Endothelial cell of umbilical vein (primary cell): ENCODE measurements at regions not wholly inside any gene's neighbourhood (a gene's known extent, or its start where the extent isn't known, plus 50 kb on each side); places are given as distances from the start of the nearest gene placed in this dataset.

Experiments used
- BruUV-seq: library from RNA; stranded (reverse); fragments of 400-500 nt; replicated peaks from 2 replicates; lab custom pipeline; 2021; lab: Mats Ljungman, UMichigan
- CTCF ChIA-PET: fragments of 300-600, 350-600 bp; sonication (Branson Sonifier 250); formaldehyde crosslinking; loops from one replicate; lab custom pipeline; 2021; ENCODE audit warnings: antibody characterized with exemption, inconsistent platforms; lab: Charles Lee
- POLR2A ChIA-PET: fragments of 300-600, 350-600 bp; sonication (Branson Sonifier 250); formaldehyde crosslinking; loops from one replicate; lab custom pipeline; 2021; ENCODE audit warnings: antibody characterized with exemption, inconsistent platforms; lab: Charles Lee
- DNase-seq: peaks from one replicate; pipeline ENCODE4 v3.0.0-alpha.2; 2011; ENCODE audit warnings: low read depth, low spot score
- FAIRE-seq: peaks from 2 replicates; lab custom pipeline; 2011; peaks lifted over from hg19 to GRCh38; lab: Jason Lieb, UNC
- H2AFZ ChIP-seq: 2 replicates; pipeline ENCODE4 v1.6.0; 2012; ENCODE audit warnings: low read depth, low read length, control low read depth, inconsistent platforms
- H3K27ac ChIP-seq: 2 replicates; pipeline ENCODE4 v1.5.1; 2011; ENCODE audit warnings: low read depth, mild to moderate bottlenecking, control low read depth, low read length, moderate library complexity; ENCODE audit not compliant: insufficient read depth
- H3K27me3 ChIP-seq, 2 experiments: 2 replicates each; pipeline versions ENCODE4 v1.6.0 to v1.6.1; 2011; ENCODE audit warnings: low read length in 2 of 2, mixed read lengths in 1 of 2; ENCODE audit not compliant: control insufficient read depth in 2 of 2, insufficient read depth in 2 of 2
- H3K36me3 ChIP-seq, 2 experiments: 2 replicates in 1 of 2; 3 replicates in 1 of 2; pipeline ENCODE4 v1.5.1; 2011; ENCODE audit warnings: low read length in 2 of 2, mild to moderate bottlenecking in 1 of 2, moderate library complexity in 1 of 2; ENCODE audit not compliant: control insufficient read depth in 2 of 2, insufficient read depth in 2 of 2; ENCODE audit errors: extremely low read depth in 1 of 2
- H3K4me1 ChIP-seq: 3 replicates; pipeline ENCODE4 v1.5.1; 2011; ENCODE audit warnings: mild to moderate bottlenecking, low read length; ENCODE audit not compliant: control insufficient read depth, insufficient read depth; ENCODE audit errors: extremely low read depth
- H3K4me2 ChIP-seq: 2 replicates; pipeline ENCODE4 v1.6.1; 2011; ENCODE audit warnings: low read length, control low read depth, mixed read lengths; ENCODE audit not compliant: insufficient read depth
- H3K4me3 ChIP-seq, 3 experiments: fragments of 200-600 bp in 1 of 3; sonication (generic), shearing (Covaris generic) in 1 of 3; replicated peaks in 1 of 3; 2 replicates each; pipeline ENCODE4 v1.5.1; 2011 to 2016; ENCODE audit warnings: control low read depth in 3 of 3, low read length in 3 of 3, mild to moderate bottlenecking in 2 of 3, inconsistent platforms in 1 of 3, low read depth in 1 of 3, moderate library complexity in 1 of 3; ENCODE audit not compliant: insufficient read depth in 1 of 3
- H3K79me2 ChIP-seq: 2 replicates; pipeline ENCODE4 v1.6.0; 2012; ENCODE audit warnings: low read length, inconsistent platforms; ENCODE audit not compliant: control insufficient read depth, insufficient read depth
- H3K9ac ChIP-seq: replicated peaks from 2 replicates; pipeline ENCODE3; 2011; ENCODE audit warnings: low read length, control low read depth; ENCODE audit not compliant: insufficient read depth; ENCODE audit errors: extremely low read depth
- H3K9me1 ChIP-seq: replicated peaks from 3 replicates; pipeline ENCODE4 v1.6.0; 2011; ENCODE audit warnings: mild to moderate bottlenecking, low read length; ENCODE audit not compliant: control insufficient read depth, insufficient read depth; ENCODE audit errors: extremely low read depth
- H3K9me3 ChIP-seq: replicated peaks from 2 replicates; pipeline ENCODE4 v1.5.1; 2012; ENCODE audit warnings: low read length, inconsistent platforms; ENCODE audit not compliant: control insufficient read depth, insufficient read depth
- H4K20me1 ChIP-seq: replicated peaks from 2 replicates; pipeline ENCODE3; 2011; ENCODE audit warnings: mild to moderate bottlenecking, low read length; ENCODE audit not compliant: control insufficient read depth, insufficient read depth; ENCODE audit errors: extremely low read depth
- FOS ChIP-seq: IDR thresholded peaks from 2 replicates; pipeline ENCODE4 v1.6.1; 2011; ENCODE audit warnings: mild to moderate bottlenecking, low read length, moderate library complexity, borderline replicate concordance; ENCODE audit not compliant: insufficient read depth
- GATA2 ChIP-seq: IDR thresholded peaks from 2 replicates; pipeline ENCODE4 v1.7.0; 2011; ENCODE audit warnings: low read depth, mild to moderate bottlenecking, moderate library complexity, mixed read lengths, low read length; ENCODE audit not compliant: insufficient read length, insufficient read depth
- POLR2A ChIP-seq: IDR thresholded peaks from 2 replicates; pipeline ENCODE4 v1.6.1; 2012; ENCODE audit warnings: low read depth, mild to moderate bottlenecking, control low read depth, low read length
- POLR2AphosphoS5 ChIP-seq: IDR thresholded peaks from 2 replicates; pipeline ENCODE4 v1.6.1; 2012; ENCODE audit warnings: low read depth, mild to moderate bottlenecking, control low read depth, low read length, moderate library complexity; ENCODE audit not compliant: insufficient read depth
- dilution Hi-C: fragments of 300-500 bp; cut with MboI; formaldehyde crosslinking; loops from one replicate; pipeline ENCODE4 v1.15.0; 2019; ENCODE audit warnings: low sequenced_read_pairs; ENCODE audit not compliant: extremely low pct_ligation_motif_present
- intact Hi-C: fragments of 100-400 bp; cut with micrococcal nuclease; formaldehyde crosslinking; loops from one replicate; pipeline ENCODE4 v1.10.0; 2022
- TF ChIP-seq, protein P1 (sequence below): IDR thresholded peaks from 2 replicates; pipeline ENCODE4 v1.6.1; 2011; ENCODE audit not compliant: insufficient read depth, insufficient read length
- TF ChIP-seq, protein P2 (sequence below), 2 donors: IDR thresholded peaks; 1 replicate in 1 of 2; 2 replicates in 1 of 2; pipeline ENCODE4 v1.5.1; 2011; ENCODE audit warnings: low read length in 2 of 2, mild to moderate bottlenecking in 2 of 2, moderate library complexity in 2 of 2, control low read depth in 1 of 2, inconsistent platforms in 1 of 2, low read depth in 1 of 2; ENCODE audit not compliant: insufficient read depth in 1 of 2; ENCODE audit errors: extremely low read depth in 1 of 2

GRCh38 chr4:155512817-155513216, 136.1 kb upstream of the MAP9 start:
- Histone ChIP-seq H3K9me3 (no peaks in the 10 kb centered on the region), H3K27ac (no peak overlapping the region), H3K9me1 (no peaks in the 10 kb centered on the region), H2AFZ (no peak overlapping the region), H3K4me1 (peaks cover 5% of the 10 kb centered on the region), H3K79me2 (no peaks in the 10 kb centered on the region), H3K4me2 (peak overlapping the region; percentile 41), H3K9ac (no peak overlapping the region), H3K27me3 (no peaks in the 10 kb centered on the region), H3K4me3 (no peak overlapping the region), H4K20me1 (no peaks in the 10 kb centered on the region), H3K36me3 (no peaks in the 10 kb centered on the region)
- DNase-seq (peak; percentile 98), FAIRE-seq (peak; percentile 75)
- POLR2A ChIA-PET = no interaction called here
- no TSS peak for BruUV-seq
- intact Hi-C loops = loop anchor here (2.0 to 5.0 kb wide), 2 partner anchors 30 to 71 kb away; no protein-coding TSS in a partner anchor
- CTCF ChIA-PET = interaction anchor here (1.3 kb wide), 1 partner anchor 16 kb away, joined by 3 read pairs; no protein-coding TSS in a partner anchor
- dilution Hi-C loops = no loop called here
- TF ChIP-seq POLR2AphosphoS5 (no peak), GATA2 (peak; percentile 2)

GRCh38 chr4:155512046-155512445, 135.3 kb upstream of the MAP9 start:
- ChIA-PET POLR2A (no interaction called here), CTCF (no interaction called here)
- H3K4me2 ChIP-seq = no peak overlapping the region
- no peaks in the 10 kb centered on the region for H4K20me1 ChIP-seq
- H3K4me3 ChIP-seq = no peak overlapping the region
- H3K27me3 ChIP-seq = no peaks in the 10 kb centered on the region
- H3K4me1 ChIP-seq = peaks cover 5% of the 10 kb centered on the region
- no peaks in the 10 kb centered on the region for H3K79me2 ChIP-seq
- no peaks in the 10 kb centered on the region for H3K9me1 ChIP-seq
- TF ChIP-seq, protein P1, sequence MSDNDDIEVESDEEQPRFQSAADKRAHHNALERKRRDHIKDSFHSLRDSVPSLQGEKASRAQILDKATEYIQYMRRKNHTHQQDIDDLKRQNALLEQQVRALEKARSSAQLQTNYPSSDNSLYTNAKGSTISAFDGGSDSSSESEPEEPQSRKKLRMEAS = no peak
- TF ChIP-seq POLR2A (no peak), POLR2AphosphoS5 (no peak), GATA2 (no peak), FOS (no peak)
- TF ChIP-seq, protein P2, sequence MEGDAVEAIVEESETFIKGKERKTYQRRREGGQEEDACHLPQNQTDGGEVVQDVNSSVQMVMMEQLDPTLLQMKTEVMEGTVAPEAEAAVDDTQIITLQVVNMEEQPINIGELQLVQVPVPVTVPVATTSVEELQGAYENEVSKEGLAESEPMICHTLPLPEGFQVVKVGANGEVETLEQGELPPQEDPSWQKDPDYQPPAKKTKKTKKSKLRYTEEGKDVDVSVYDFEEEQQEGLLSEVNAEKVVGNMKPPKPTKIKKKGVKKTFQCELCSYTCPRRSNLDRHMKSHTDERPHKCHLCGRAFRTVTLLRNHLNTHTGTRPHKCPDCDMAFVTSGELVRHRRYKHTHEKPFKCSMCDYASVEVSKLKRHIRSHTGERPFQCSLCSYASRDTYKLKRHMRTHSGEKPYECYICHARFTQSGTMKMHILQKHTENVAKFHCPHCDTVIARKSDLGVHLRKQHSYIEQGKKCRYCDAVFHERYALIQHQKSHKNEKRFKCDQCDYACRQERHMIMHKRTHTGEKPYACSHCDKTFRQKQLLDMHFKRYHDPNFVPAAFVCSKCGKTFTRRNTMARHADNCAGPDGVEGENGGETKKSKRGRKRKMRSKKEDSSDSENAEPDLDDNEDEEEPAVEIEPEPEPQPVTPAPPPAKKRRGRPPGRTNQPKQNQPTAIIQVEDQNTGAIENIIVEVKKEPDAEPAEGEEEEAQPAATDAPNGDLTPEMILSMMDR (IDR thresholded peaks at IDR 0.05; ENCODE audit: extremely low read depth in 1 of 2, insufficient read depth in 1 of 2, low read depth in 1 of 2, low read length in 2 of 2) = no peak
- no peak overlapping the region for H3K27ac ChIP-seq
- intact Hi-C loops (loop anchor here (2.0 to 5.0 kb wide), 2 partner anchors 31 to 70 kb away; no protein-coding TSS in a partner anchor), dilution Hi-C loops (no loop called here)
- H2AFZ ChIP-seq = no peak overlapping the region
- BruUV-seq = no TSS peak
- DNase-seq = no peak
- H3K9ac ChIP-seq = no peak overlapping the region
- FAIRE-seq = no peak
- H3K9me3 ChIP-seq = no peaks in the 10 kb centered on the region
- H3K36me3 ChIP-seq = no peaks in the 10 kb centered on the region
